ENCODE measurements at regions not wholly inside any gene's neighbourhood (a gene's known extent, or its start where the extent isn't known, plus 50 kb on each side); places are given as distances from the start of the nearest gene placed in this dataset.

GRCh38 chr7:91671245-91671644, 209.3 kb downstream of the MTERF1 start:
- H3K27ac ChIP-seq (ENCODE audit: low read depth, low read length), result no peak overlapping the region
- no peaks in the 10 kb centered on the region for H3K4me1 ChIP-seq (ENCODE audit: control insufficient read depth, low read length)
- H3F3A ChIP-seq (ENCODE audit: control insufficient read depth, insufficient read depth), result no peaks in the 10 kb centered on the region
- H3K9me3 ChIP-seq (ENCODE audit: control insufficient read depth, insufficient read depth, low read length), result no peaks in the 10 kb centered on the region
- H3K9me2 ChIP-seq (replicated peaks; ENCODE audit: control insufficient read depth, low read length), result 0 out of 2 replicates have a peak, but pooled peaks cover 2% of the 10 kb centered on the region
- H3K79me2 ChIP-seq (ENCODE audit: control insufficient read depth, low read length), result no peaks in the 10 kb centered on the region
- no peaks in the 10 kb centered on the region for H3K36me3 ChIP-seq (ENCODE audit: control insufficient read depth, low read length)
- H3K27me3 ChIP-seq (ENCODE audit: control insufficient read depth, low read length), result peaks cover 3% of the 10 kb centered on the region; the same call in 1 of the 2 replicates
- no peak for TF ChIP-seq EZH2phosphoT487 (IDR thresholded peaks at IDR 0.05; ENCODE audit: borderline replicate concordance, low read length)
- TF ChIP-seq, protein P1, sequence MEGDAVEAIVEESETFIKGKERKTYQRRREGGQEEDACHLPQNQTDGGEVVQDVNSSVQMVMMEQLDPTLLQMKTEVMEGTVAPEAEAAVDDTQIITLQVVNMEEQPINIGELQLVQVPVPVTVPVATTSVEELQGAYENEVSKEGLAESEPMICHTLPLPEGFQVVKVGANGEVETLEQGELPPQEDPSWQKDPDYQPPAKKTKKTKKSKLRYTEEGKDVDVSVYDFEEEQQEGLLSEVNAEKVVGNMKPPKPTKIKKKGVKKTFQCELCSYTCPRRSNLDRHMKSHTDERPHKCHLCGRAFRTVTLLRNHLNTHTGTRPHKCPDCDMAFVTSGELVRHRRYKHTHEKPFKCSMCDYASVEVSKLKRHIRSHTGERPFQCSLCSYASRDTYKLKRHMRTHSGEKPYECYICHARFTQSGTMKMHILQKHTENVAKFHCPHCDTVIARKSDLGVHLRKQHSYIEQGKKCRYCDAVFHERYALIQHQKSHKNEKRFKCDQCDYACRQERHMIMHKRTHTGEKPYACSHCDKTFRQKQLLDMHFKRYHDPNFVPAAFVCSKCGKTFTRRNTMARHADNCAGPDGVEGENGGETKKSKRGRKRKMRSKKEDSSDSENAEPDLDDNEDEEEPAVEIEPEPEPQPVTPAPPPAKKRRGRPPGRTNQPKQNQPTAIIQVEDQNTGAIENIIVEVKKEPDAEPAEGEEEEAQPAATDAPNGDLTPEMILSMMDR (IDR thresholded peaks at IDR 0.05; ENCODE audit: low read depth, low read length, poor library complexity, severe bottlenecking), result no peak
- H3K4me2 ChIP-seq (ENCODE audit: low read length), result no peak overlapping the region
- H4K20me1 ChIP-seq (ENCODE audit: control insufficient read depth, insufficient read depth, low read depth, low read length), result no peaks in the 10 kb centered on the region
- H3K4me3 ChIP-seq (ENCODE audit: low read length), result no peak overlapping the region

DNA sequence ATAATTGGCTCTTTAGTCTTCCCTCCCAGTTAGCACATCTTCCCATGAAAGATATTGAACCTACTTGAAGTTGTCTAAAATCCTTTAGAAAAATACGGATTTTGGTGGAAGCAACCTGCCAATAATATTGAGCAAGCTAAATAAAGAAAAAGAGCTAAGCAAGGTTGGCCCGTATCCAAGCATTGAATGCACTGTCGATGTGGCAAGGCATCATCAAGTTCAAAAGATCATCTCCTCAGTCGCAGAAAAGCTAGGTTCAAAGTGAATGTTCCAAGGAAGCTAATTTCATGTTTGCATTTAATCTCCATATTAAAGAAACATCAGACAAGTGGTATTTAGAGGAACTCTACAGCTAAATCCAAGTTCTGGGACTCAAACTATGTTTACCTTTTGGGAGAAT, 206.0 kb downstream of the MTERF1 start:
- H3K4me3 ChIP-seq (ENCODE audit: low read length), result no peak overlapping the region

GRCh38 chr7:91681718-91682117, 198.8 kb downstream of the MTERF1 start:
- Histone ChIP-seq H3K9me3 (ENCODE audit: control insufficient read depth, insufficient read depth, low read length) (peaks cover 15% of the 10 kb centered on the region; the same call in 1 of the 2 replicates), H3K4me2 (ENCODE audit: low read length) (no peak overlapping the region), H3K4me1 (ENCODE audit: control insufficient read depth, low read length) (no peaks in the 10 kb centered on the region), H4K20me1 (ENCODE audit: control insufficient read depth, insufficient read depth, low read depth, low read length) (no peaks in the 10 kb centered on the region), H3K9me2 (replicated peaks; ENCODE audit: control insufficient read depth, low read length) (no peaks in the 10 kb centered on the region), H3K4me3 (ENCODE audit: low read length) (no peak overlapping the region), H3K27ac (ENCODE audit: low read depth, low read length) (no peak overlapping the region), H3K79me2 (ENCODE audit: control insufficient read depth, low read length) (no peaks in the 10 kb centered on the region), H3F3A (ENCODE audit: control insufficient read depth, insufficient read depth) (no peaks in the 10 kb centered on the region), H3K36me3 (ENCODE audit: control insufficient read depth, low read length) (no peaks in the 10 kb centered on the region), H3K27me3 (ENCODE audit: control insufficient read depth, low read length) (no peaks in the 10 kb centered on the region)
- TF ChIP-seq, protein P1 (IDR thresholded peaks at IDR 0.05; ENCODE audit: low read depth, low read length, poor library complexity, severe bottlenecking), result no peak
- no peak for TF ChIP-seq EZH2phosphoT487 (IDR thresholded peaks at IDR 0.05; ENCODE audit: borderline replicate concordance, low read length)

More for the DNA sequence above, 206.0 kb downstream of the MTERF1 start:
- TF ChIP-seq, protein P1 (IDR thresholded peaks at IDR 0.05; ENCODE audit: low read depth, low read length, poor library complexity, severe bottlenecking), result no peak
- no peak for TF ChIP-seq EZH2phosphoT487 (IDR thresholded peaks at IDR 0.05; ENCODE audit: borderline replicate concordance, low read length)
- no peaks in the 10 kb centered on the region for H3K9me3 ChIP-seq (ENCODE audit: control insufficient read depth, insufficient read depth, low read length)
- no peak overlapping the region for H3K4me2 ChIP-seq (ENCODE audit: low read length)
- no peaks in the 10 kb centered on the region for H3K27me3 ChIP-seq (ENCODE audit: control insufficient read depth, low read length)
- H3F3A ChIP-seq (ENCODE audit: control insufficient read depth, insufficient read depth), result no peaks in the 10 kb centered on the region
- H3K79me2 ChIP-seq (ENCODE audit: control insufficient read depth, low read length), result no peaks in the 10 kb centered on the region
- H3K9me2 ChIP-seq (replicated peaks; ENCODE audit: control insufficient read depth, low read length), result 0 out of 2 replicates have a peak, but pooled peaks cover 2% of the 10 kb centered on the region
- no peak overlapping the region for H3K27ac ChIP-seq (ENCODE audit: low read depth, low read length)
- no peaks in the 10 kb centered on the region for H4K20me1 ChIP-seq (ENCODE audit: control insufficient read depth, insufficient read depth, low read depth, low read length)
- no peaks in the 10 kb centered on the region for H3K36me3 ChIP-seq (ENCODE audit: control insufficient read depth, low read length)
- no peaks in the 10 kb centered on the region for H3K4me1 ChIP-seq (ENCODE audit: control insufficient read depth, low read length)

Measured in DOHH2 (cell line).